ES-I3 (cell line): ENCODE measurements at regions not wholly inside any gene's neighbourhood (a gene's known extent, or its start where the extent isn't known, plus 50 kb on each side); places are given as distances from the start of the nearest gene placed in this dataset.

Source experiments
- H3K36me3 ChIP-seq: 2 replicates; pipeline ENCODE4 v1.6.1; 2013; ENCODE audit warnings: mild to moderate bottlenecking, low read length, control low read depth, moderate library complexity; ENCODE audit not compliant: insufficient read depth
- H3K4me1 ChIP-seq: 2 replicates; pipeline ENCODE4 v1.6.1; 2013; ENCODE audit warnings: mild to moderate bottlenecking, control low read depth, low read length; ENCODE audit not compliant: insufficient read depth
- H3K9ac ChIP-seq: 2 replicates; pipeline ENCODE4 v1.6.1; 2013; ENCODE audit warnings: low read depth, mild to moderate bottlenecking, low read length, moderate library complexity
- H3K9me3 ChIP-seq: 2 replicates; pipeline ENCODE4 v1.6.1; 2013; ENCODE audit warnings: mild to moderate bottlenecking, low read length, moderate library complexity; ENCODE audit not compliant: control insufficient read depth, insufficient read depth

DNA sequence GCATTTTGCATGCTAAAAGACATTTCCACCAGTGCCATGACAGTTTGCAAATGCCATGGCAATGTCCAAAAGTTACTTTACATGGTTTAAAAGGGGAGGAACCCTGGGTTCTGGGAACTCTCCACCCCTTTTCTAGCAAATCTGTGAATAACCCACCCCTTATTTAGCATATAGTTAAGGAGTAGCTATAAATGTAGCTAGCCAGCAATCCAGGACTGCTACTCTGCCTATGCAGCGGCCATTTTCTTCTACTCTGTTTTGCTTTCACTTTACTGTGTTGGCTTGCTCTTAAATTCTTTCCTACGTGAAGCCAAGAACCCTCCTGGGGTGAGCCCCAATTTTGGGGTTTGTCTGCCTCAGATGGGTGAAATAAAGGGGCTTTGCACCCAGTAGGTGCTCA lies 141.0 kb downstream of the PTPN11 start:
- Histone ChIP-seq H3K36me3 (no peaks in the 10 kb centered on the region), H3K9ac (no peak overlapping the region), H3K4me1 (no peaks in the 10 kb centered on the region), H3K9me3 (no peaks in the 10 kb centered on the region)

DNA sequence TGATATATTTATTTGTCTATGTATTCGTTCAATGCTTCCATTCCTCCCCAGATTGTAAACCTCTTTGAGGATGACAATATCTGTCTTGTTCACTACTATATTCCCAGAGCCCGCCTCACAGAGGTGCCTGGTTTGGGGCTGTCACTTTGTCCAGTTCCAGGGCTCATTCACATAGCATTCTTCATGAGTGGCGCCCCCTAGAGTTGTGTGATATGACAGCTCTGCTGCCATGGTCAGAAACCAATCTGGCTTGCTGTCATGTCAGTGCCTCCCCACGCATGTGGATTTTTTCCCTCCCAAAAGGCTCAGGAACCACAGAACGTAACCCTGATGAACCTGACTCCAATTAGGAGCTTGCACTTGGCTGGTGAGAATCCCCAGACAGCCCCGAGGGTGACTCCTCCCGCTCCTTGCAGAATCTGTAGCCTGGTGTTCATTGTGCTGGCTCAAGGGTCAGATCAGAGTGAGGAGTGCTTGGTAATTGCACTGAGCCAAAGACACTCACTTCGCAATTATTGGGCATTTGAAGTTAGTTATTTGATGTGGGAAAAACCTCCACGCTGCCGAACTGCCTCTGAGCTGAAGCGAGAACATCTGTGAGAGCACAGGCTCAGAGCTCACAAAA lies 145.5 kb downstream of the PTPN11 start:
- no peak overlapping the region for H3K9ac ChIP-seq
- H3K9me3 ChIP-seq: no peaks in the 10 kb centered on the region
- no peaks in the 10 kb centered on the region for H3K36me3 ChIP-seq
- no peaks in the 10 kb centered on the region for H3K4me1 ChIP-seq

- H3K36me3 ChIP-seq: no peaks in the 10 kb centered on the region
- no peak overlapping the region for H3K9ac ChIP-seq
- no peaks in the 10 kb centered on the region for H3K9me3 ChIP-seq
- H3K4me1 ChIP-seq: no peaks in the 10 kb centered on the region
Observed at GRCh38 chr12:112568641-112569040, 149.9 kb downstream of the PTPN11 start.

DNA sequence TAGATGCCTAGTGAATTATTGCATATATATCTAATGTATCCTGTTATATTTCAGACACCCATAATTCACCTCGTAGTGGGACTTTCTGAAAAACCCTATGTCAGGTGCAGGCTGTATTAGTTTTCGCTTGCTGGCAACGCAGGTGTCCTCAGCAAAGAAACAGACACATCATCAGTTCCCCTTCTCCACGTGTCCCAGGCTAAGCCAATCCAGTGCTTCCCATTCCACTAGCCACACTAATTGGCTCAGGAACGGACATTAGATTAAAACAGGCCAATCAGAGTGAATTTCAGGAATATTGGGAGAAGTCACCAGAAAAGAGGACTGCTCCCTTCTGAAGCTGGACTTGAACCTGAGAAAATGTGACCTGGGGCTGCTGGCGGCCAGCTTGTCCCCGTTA lies 151.3 kb downstream of the PTPN11 start:
- H3K36me3 ChIP-seq: no peaks in the 10 kb centered on the region
- no peaks in the 10 kb centered on the region for H3K4me1 ChIP-seq
- no peak overlapping the region for H3K9ac ChIP-seq
- no peaks in the 10 kb centered on the region for H3K9me3 ChIP-seq

DNA sequence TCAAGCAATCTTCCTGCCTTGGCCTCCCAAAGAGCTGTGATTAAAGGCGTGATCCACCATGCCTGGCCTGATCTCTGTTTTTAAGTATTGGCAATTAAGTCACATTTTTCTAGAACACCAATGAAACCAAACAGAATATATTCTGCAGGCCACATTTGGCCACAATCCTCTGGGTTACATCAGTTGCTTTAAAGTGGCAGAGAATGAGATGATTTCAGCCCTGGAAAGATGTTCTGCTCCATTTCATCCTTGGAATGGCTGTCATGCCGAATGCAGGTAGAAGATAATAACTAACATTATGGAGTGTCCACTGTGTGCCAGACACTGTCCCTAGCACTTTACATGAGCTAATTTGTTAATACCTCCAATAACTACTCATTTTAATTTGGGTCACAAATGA lies 154.4 kb downstream of the PTPN11 start:
- Histone ChIP-seq H3K36me3 (no peaks in the 10 kb centered on the region), H3K4me1 (peaks cover 10% of the 10 kb centered on the region), H3K9ac (no peak overlapping the region), H3K9me3 (no peaks in the 10 kb centered on the region)

DNA sequence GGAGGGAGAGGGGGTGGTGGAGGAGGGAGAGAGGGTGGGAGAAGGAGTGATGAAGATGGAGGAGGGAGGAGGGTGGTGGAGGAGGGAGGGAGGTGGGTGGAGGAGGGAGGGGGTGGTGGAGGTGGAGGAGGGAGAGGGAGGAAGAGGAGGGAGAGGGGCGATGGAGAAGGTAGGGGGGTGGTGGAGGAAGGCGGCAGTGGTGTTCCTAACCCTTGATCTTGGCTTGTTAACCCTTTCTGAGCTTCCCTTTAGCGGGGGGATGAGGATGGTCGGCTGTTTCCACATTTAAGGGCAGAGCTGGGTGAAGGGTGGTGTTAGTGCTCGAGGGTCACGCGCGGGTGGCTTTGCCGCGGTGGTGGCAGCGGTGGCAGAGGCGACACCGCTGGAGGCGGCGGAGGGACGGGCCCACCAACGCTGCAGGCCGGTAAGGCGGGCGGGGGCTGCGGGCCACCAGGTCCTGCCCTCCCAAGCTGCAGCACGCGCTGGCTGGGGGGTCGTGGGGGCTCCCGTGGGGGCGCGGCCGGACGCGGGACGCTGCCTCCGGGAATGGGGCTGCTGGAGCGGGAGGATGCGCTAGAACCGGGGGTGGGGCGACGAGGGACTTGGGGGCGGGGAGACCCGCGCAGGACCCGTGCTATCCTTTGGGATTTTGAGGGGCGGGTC lies 156.3 kb downstream of the PTPN11 start:
- H3K36me3 ChIP-seq: no peaks in the 10 kb centered on the region

DNA sequence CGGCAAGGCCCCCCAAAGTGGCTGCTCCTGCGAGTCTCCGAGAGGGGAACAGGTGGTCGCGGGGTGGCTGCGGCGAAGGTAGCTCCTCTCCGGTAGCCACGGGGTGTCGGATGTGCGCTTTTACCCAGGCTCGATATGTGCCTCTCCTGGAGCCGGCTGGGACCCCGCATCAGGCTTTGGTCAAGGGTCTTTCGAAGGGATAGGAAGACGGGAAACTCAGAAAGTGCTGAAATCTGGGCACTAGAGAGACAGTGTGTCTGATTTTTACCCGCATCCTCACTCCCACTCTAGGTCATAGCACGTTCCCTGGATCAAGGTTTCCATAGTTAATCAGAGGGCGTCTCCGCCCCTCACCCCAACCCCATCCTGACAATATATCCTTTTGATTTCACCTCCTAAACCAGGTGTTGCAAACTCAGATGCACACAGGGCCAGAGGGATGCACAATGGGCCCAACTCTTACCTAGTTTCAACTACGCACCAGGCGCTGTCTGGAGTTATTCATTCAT lies 156.9 kb downstream of the PTPN11 start:
- peaks cover 10% of the 10 kb centered on the region for H3K4me1 ChIP-seq
- H3K36me3 ChIP-seq: no peaks in the 10 kb centered on the region
- peak overlapping the region; percentile 51; the same call in 1 of the 2 replicates for H3K9ac ChIP-seq
- no peaks in the 10 kb centered on the region for H3K9me3 ChIP-seq

More for the DNA sequence above, 156.3 kb downstream of the PTPN11 start:
- Histone ChIP-seq H3K4me1 (peaks cover 10% of the 10 kb centered on the region), H3K9me3 (no peaks in the 10 kb centered on the region), H3K9ac (peak overlapping the region; percentile 51; the same call in 1 of the 2 replicates)

- no peaks in the 10 kb centered on the region for H3K9me3 ChIP-seq
- H3K36me3 ChIP-seq: no peaks in the 10 kb centered on the region
- H3K9ac ChIP-seq: no peak overlapping the region
- H3K4me1 ChIP-seq: peaks cover 10% of the 10 kb centered on the region
Observed at GRCh38 chr12:112577473-112578329, 159.0 kb downstream of the PTPN11 start.

DNA sequence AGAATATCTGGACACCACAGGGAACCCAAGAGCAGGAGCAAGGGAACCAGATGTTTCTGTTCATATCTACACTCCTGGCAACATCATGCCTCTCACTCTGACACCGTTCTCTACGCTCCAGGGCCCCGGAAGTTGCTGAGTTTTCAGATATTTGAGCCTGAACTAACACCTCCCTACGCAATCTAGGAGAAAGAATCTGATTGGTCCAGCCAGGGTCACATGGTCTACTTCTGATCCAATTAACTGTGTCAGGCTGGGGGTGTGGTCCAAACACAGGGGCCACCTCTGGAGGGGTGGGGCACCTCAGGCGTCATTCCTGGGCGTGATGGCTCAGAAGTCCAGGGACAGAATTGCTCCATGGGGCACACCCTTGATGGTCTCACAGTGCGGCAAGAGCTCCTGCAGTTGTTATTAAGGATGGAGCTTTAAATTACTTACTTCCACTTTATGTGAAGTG lies 165.5 kb downstream of the PTPN11 start:
- H3K4me1 ChIP-seq: no peaks in the 10 kb centered on the region
- H3K9ac ChIP-seq: no peak overlapping the region; the same call in 1 of the 2 replicates
- peaks cover 1% of the 10 kb centered on the region; the same call in 1 of the 2 replicates for H3K9me3 ChIP-seq
- no peaks in the 10 kb centered on the region for H3K36me3 ChIP-seq

DNA sequence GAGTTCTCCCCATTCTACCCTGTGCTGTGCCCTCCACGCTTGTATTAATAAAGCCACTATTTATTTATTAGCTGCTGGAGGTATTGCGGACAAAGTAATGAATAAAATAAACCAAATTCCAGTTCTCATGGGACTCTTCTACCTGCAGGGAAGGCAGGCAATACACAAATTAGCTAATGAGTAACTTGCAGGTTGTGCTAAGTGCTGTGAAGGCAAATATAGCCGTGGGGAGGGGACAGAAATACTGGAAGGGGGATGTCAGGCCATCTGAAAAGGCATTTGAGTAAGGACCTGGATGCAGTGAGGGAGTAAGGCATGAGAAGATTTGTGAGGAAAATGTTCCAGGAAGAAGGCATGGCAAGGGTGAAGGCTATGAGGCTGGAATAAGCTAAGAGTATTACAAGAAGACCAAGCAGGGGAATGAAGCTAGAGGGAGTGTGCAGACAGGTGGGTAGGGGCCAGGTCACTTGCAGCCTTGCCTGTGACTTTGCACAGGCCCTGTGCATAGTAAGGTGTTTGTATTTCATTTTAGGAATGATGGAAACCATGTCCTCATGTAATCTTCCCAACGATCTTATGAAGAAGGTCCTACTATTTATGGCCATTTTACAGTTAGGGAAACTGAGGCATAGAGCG lies 167.5 kb downstream of the PTPN11 start:
- H3K4me1 ChIP-seq: no peaks in the 10 kb centered on the region

DNA sequence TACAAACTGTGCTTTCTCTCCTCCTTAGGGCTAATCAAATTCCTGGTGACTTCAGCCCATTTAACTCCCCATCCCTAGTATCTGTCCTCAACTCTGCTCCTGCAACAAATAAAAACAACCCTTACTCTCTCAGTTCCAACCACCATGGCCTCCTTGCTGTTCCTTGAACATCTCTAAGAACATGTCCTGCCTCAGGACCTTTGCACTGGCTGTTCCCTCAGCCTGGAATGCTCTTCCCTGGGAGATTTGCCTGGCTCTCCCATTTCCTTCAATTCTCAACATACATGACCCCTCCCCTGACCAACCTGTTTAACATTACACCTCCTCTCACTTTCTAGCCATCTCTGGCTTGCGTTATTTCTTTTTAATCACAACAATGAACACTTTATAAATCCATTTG lies 170.5 kb downstream of the PTPN11 start:
- peaks cover 6% of the 10 kb centered on the region; the same call in 1 of the 2 replicates for H3K4me1 ChIP-seq
- no peak overlapping the region for H3K9ac ChIP-seq
- no peaks in the 10 kb centered on the region for H3K36me3 ChIP-seq
- peaks cover 4% of the 10 kb centered on the region; the same call in 1 of the 2 replicates for H3K9me3 ChIP-seq

More for the DNA sequence above, 167.5 kb downstream of the PTPN11 start:
- Histone ChIP-seq H3K9ac (no peak overlapping the region), H3K9me3 (peaks cover 4% of the 10 kb centered on the region; the same call in 1 of the 2 replicates), H3K36me3 (no peaks in the 10 kb centered on the region)

- H3K9ac ChIP-seq: no peak overlapping the region
Observed at GRCh38 chr12:112590281-112590680, 171.5 kb downstream of the PTPN11 start.

GRCh38 chr12:112591488-112591887 lies 172.7 kb downstream of the PTPN11 start:
- H3K4me1 ChIP-seq: peaks cover 6% of the 10 kb centered on the region; the same call in 1 of the 2 replicates
- H3K9ac ChIP-seq: no peak overlapping the region
- no peaks in the 10 kb centered on the region for H3K36me3 ChIP-seq
- peaks cover 4% of the 10 kb centered on the region; the same call in 1 of the 2 replicates for H3K9me3 ChIP-seq

More at GRCh38 chr12:112590281-112590680, 171.5 kb downstream of the PTPN11 start:
- Histone ChIP-seq H3K9me3 (peaks cover 4% of the 10 kb centered on the region; the same call in 1 of the 2 replicates), H3K4me1 (peaks cover 6% of the 10 kb centered on the region; the same call in 1 of the 2 replicates), H3K36me3 (no peaks in the 10 kb centered on the region)

- Histone ChIP-seq H3K4me1 (peaks cover 6% of the 10 kb centered on the region; the same call in 1 of the 2 replicates), H3K9me3 (no peaks in the 10 kb centered on the region), H3K9ac (no peak overlapping the region), H3K36me3 (no peaks in the 10 kb centered on the region)
Observed at GRCh38 chr12:112595410-112595809, 176.7 kb downstream of the PTPN11 start.
